GM12874 (cell line): ENCODE measurements at regions not wholly inside any gene's neighbourhood (a gene's known extent, or its start where the extent isn't known, plus 50 kb on each side); places are given as distances from the start of the nearest gene placed in this dataset.

Experiments used
- CTCF ChIP-seq: IDR thresholded peaks from 2 replicates; pipeline ENCODE4 v1.5.1; 2011; ENCODE audit warnings: low read depth, mild to moderate bottlenecking, control low read depth, low read length, moderate library complexity; ENCODE audit not compliant: insufficient read depth

- no peak for TF ChIP-seq CTCF
Measured at GRCh38 chr4:24010573-24010972, 120.7 kb upstream of the PPARGC1A start.

GRCh38 chr4:24007860-24008261, 118.0 kb upstream of the PPARGC1A start:
- no peak for TF ChIP-seq CTCF

- TF ChIP-seq CTCF: no peak
Measured at GRCh38 chr4:24006269-24006668, 116.4 kb upstream of the PPARGC1A start.

- TF ChIP-seq CTCF: no peak
Measured at GRCh38 chr4:24003926-24004325, 114.1 kb upstream of the PPARGC1A start.

GRCh38 chr4:24003496-24003895, 113.6 kb upstream of the PPARGC1A start:
- TF ChIP-seq CTCF: no peak

GRCh38 chr4:24002330-24002966, 112.6 kb upstream of the PPARGC1A start:
- no peak for TF ChIP-seq CTCF

- no peak for TF ChIP-seq CTCF
Measured at GRCh38 chr4:24001486-24002329, 111.9 kb upstream of the PPARGC1A start.
